ENCODE measurements at regions not wholly inside any gene's neighbourhood (a gene's known extent, or its start where the extent isn't known, plus 50 kb on each side); places are given as distances from the start of the nearest gene placed in this dataset.

GRCh38 chr6:92380803-92381601, 1038.4 kb downstream of the EPHA7 start:
- TF ChIP-seq, protein P1, sequence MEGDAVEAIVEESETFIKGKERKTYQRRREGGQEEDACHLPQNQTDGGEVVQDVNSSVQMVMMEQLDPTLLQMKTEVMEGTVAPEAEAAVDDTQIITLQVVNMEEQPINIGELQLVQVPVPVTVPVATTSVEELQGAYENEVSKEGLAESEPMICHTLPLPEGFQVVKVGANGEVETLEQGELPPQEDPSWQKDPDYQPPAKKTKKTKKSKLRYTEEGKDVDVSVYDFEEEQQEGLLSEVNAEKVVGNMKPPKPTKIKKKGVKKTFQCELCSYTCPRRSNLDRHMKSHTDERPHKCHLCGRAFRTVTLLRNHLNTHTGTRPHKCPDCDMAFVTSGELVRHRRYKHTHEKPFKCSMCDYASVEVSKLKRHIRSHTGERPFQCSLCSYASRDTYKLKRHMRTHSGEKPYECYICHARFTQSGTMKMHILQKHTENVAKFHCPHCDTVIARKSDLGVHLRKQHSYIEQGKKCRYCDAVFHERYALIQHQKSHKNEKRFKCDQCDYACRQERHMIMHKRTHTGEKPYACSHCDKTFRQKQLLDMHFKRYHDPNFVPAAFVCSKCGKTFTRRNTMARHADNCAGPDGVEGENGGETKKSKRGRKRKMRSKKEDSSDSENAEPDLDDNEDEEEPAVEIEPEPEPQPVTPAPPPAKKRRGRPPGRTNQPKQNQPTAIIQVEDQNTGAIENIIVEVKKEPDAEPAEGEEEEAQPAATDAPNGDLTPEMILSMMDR (IDR thresholded peaks at IDR 0.05), result no peak
- no peak for TF ChIP-seq POLR2A (IDR thresholded peaks at IDR 0.05)

Data from thyroid gland (tissue), 4 donors.